IMR-90 (cell line): ENCODE measurements at regions not wholly inside any gene's neighbourhood (a gene's known extent, or its start where the extent isn't known, plus 50 kb on each side); places are given as distances from the start of the nearest gene placed in this dataset.
A peak's percentile ranks its signal among the peaks of the same experiment; 100 is the strongest.

Source experiments
- ATAC-seq: fragments of 200-7000 bp; cut with Tn5 transposase; 2 replicates; pipeline ENCODE4 v1.9.1; 2020; ENCODE audit warnings: low read depth, mild to moderate bottlenecking, moderate library complexity
- BruUV-seq: library from RNA; stranded (reverse); fragments of 400-500 nt; replicated peaks from 2 replicates; lab custom pipeline; 2021; lab: Mats Ljungman, UMichigan
- CTCF ChIA-PET: fragments of 300-600 bp; formaldehyde crosslinking; extraction: SDS; loops from one replicate; lab custom pipeline; 2021; ENCODE audit warnings: antibody characterized with exemption; lab: Yijun Ruan, JAX
- POLR2A ChIA-PET: fragments of 300-600 bp; sonication (Branson Sonifier 250); formaldehyde crosslinking; loops from one replicate; lab custom pipeline; 2022; ENCODE audit warnings: antibody characterized with exemption; ENCODE audit not compliant: unreplicated experiment; lab: Charles Lee
- DNase-seq: peaks from one replicate; pipeline ENCODE4 v3.0.0; 2013
- H2AFZ ChIP-seq: replicated peaks from 2 replicates; pipeline ENCODE3; 2013; ENCODE audit warnings: low read length, mild to moderate bottlenecking; ENCODE audit not compliant: poor library complexity
- H2AK5ac ChIP-seq: 2 replicates; pipeline ENCODE4 v1.6.1; 2013; ENCODE audit warnings: low read depth, low read length, inconsistent platforms
- H2AK9ac ChIP-seq: replicated peaks from 2 replicates; pipeline ENCODE3; 2013; ENCODE audit warnings: mild to moderate bottlenecking, low read depth, low read length, moderate library complexity; ENCODE audit not compliant: poor library complexity
- H2BK120ac ChIP-seq: 2 replicates; pipeline ENCODE4 v1.6.1; 2013; ENCODE audit warnings: low read depth, low read length, inconsistent platforms
- H2BK15ac ChIP-seq: 3 replicates; pipeline ENCODE4 v1.6.1; 2013; ENCODE audit warnings: low read depth, low read length, inconsistent platforms
- H2BK20ac ChIP-seq: 2 replicates; pipeline ENCODE4 v1.6.1; 2013; ENCODE audit warnings: low read depth, mild to moderate bottlenecking, inconsistent platforms, low read length, moderate library complexity
- H2BK5ac ChIP-seq: 2 replicates; pipeline ENCODE4 v1.6.1; 2013; ENCODE audit warnings: mild to moderate bottlenecking, low read depth, low read length, inconsistent platforms; ENCODE audit not compliant: poor library complexity, severe bottlenecking
- H3K14ac ChIP-seq: replicated peaks from 2 replicates; pipeline ENCODE4 v1.6.1; 2013; ENCODE audit warnings: low read depth, low read length, inconsistent platforms
- H3K18ac ChIP-seq: 2 replicates; pipeline ENCODE4 v1.6.1; 2013; ENCODE audit warnings: low read depth, low read length, control low read depth
- H3K23ac ChIP-seq: 2 replicates; pipeline ENCODE4 v1.6.1; 2013; ENCODE audit warnings: low read depth, low read length, inconsistent platforms
- H3K27ac ChIP-seq: 2 replicates; pipeline ENCODE4 v1.5.1; 2013; ENCODE audit warnings: mild to moderate bottlenecking, control low read depth, low read length; ENCODE audit not compliant: insufficient read depth
- H3K27me3 ChIP-seq: 2 replicates; pipeline ENCODE4 v1.6.1; 2013; ENCODE audit warnings: low read length; ENCODE audit not compliant: control insufficient read depth, insufficient read depth
- H3K36me3 ChIP-seq: 2 replicates; pipeline ENCODE4 v1.6.1; 2013; ENCODE audit warnings: low read length, mixed read lengths; ENCODE audit not compliant: control insufficient read depth, insufficient read depth
- H3K4ac ChIP-seq: 2 replicates; pipeline ENCODE4 v1.6.1; 2013; ENCODE audit warnings: low read depth, low read length, inconsistent platforms
- H3K4me1 ChIP-seq: 2 replicates; pipeline ENCODE4 v1.6.1; 2013; ENCODE audit warnings: low read length, mixed read lengths; ENCODE audit not compliant: control insufficient read depth, insufficient read depth
- H3K4me2 ChIP-seq: 2 replicates; pipeline ENCODE4 v1.6.1; 2013; ENCODE audit warnings: low read depth, mild to moderate bottlenecking, control low read depth, low read length, moderate library complexity
- H3K4me3 ChIP-seq: 2 replicates; pipeline ENCODE4 v1.5.1; 2013; ENCODE audit warnings: low read depth, mild to moderate bottlenecking, control low read depth, low read length, moderate library complexity; ENCODE audit not compliant: insufficient read depth
- H3K56ac ChIP-seq: 2 replicates; pipeline ENCODE4 v1.6.1; 2013; ENCODE audit warnings: low read length, inconsistent platforms; ENCODE audit not compliant: insufficient read depth; ENCODE audit errors: extremely low read depth
- H3K79me1 ChIP-seq, 2 experiments: 2 replicates each; pipeline ENCODE4 v1.6.1; 2013; ENCODE audit warnings: low read length in 2 of 2, inconsistent platforms in 1 of 2, low read depth in 1 of 2
- H3K9ac ChIP-seq: 2 replicates; pipeline ENCODE4 v1.6.1; 2013; ENCODE audit warnings: low read depth, low read length, control low read depth
- H3K9me1 ChIP-seq: 2 replicates; pipeline ENCODE4 v1.6.1; 2013; ENCODE audit warnings: low read length, inconsistent platforms; ENCODE audit not compliant: insufficient read depth
- H3K9me3 ChIP-seq: 2 replicates; pipeline ENCODE4 v1.6.1; 2013; ENCODE audit warnings: low read length; ENCODE audit not compliant: control insufficient read depth, insufficient read depth
- H4K20me1 ChIP-seq: 2 replicates; pipeline ENCODE4 v1.6.1; 2013; ENCODE audit warnings: low read length, inconsistent platforms; ENCODE audit not compliant: insufficient read depth
- H4K5ac ChIP-seq: 2 replicates; pipeline ENCODE4 v1.6.1; 2013; ENCODE audit warnings: mild to moderate bottlenecking, low read depth, low read length, control low read depth
- H4K8ac ChIP-seq, 2 experiments: 2 replicates each; pipeline ENCODE4 v1.6.1; 2013; ENCODE audit warnings: low read depth in 2 of 2, low read length in 2 of 2, control low read depth in 1 of 2, inconsistent platforms in 1 of 2
- H4K91ac ChIP-seq: 2 replicates; pipeline ENCODE4 v1.6.1; 2013; ENCODE audit warnings: low read depth, low read length, inconsistent platforms; ENCODE audit not compliant: insufficient read depth
- BHLHE40 ChIP-seq: fragments of 150-350 bp; IDR thresholded peaks from 2 replicates; pipeline ENCODE4 v1.6.1; 2016; ENCODE audit warnings: mild to moderate bottlenecking, low read depth, low read length
- CEBPB ChIP-seq: IDR thresholded peaks from 2 replicates; pipeline ENCODE4 v1.6.1; 2012; ENCODE audit warnings: low read depth, low read length, improper control_type of control experiment
- CHD1 ChIP-seq: IDR thresholded peaks from 2 replicates; pipeline ENCODE4 v1.6.1; 2012; ENCODE audit warnings: low read depth, low read length, improper control_type of control experiment
- FOS ChIP-seq: fragments of 150-350 bp; IDR thresholded peaks from 2 replicates; pipeline ENCODE4 v1.6.1; 2016; ENCODE audit warnings: low read depth, low read length
- MAFK ChIP-seq: IDR thresholded peaks from 2 replicates; pipeline ENCODE4 v1.6.1; 2012; ENCODE audit warnings: low read depth, low read length, improper control_type of control experiment
- MAZ ChIP-seq: IDR thresholded peaks from 2 replicates; pipeline ENCODE4 v1.6.1; 2012; ENCODE audit warnings: low read depth, mild to moderate bottlenecking, low read length, improper control_type of control experiment, moderate library complexity, borderline replicate concordance
- MXI1 ChIP-seq: IDR thresholded peaks from 2 replicates; pipeline ENCODE4 v1.6.1; 2012; ENCODE audit warnings: low read depth, mild to moderate bottlenecking, low read length, moderate library complexity, borderline replicate concordance
- NFE2L2 ChIP-seq: fragments of 150-350 bp; IDR thresholded peaks from 2 replicates; pipeline ENCODE4 v1.6.1; 2016; ENCODE audit warnings: low read depth, mild to moderate bottlenecking, low read length
- POLR2A ChIP-seq: IDR thresholded peaks from 2 replicates; pipeline ENCODE4 v1.6.1; 2012; ENCODE audit warnings: mild to moderate bottlenecking, low read depth, low read length
- RAD21 ChIP-seq: IDR thresholded peaks from 2 replicates; pipeline ENCODE4 v1.6.1; 2012; ENCODE audit warnings: low read length, improper control_type of control experiment
- RCOR1 ChIP-seq: IDR thresholded peaks from 2 replicates; pipeline ENCODE4 v1.6.1; 2012; ENCODE audit warnings: mild to moderate bottlenecking, low read length, improper control_type of control experiment; ENCODE audit not compliant: insufficient replicate concordance
- RFX5 ChIP-seq: IDR thresholded peaks from 2 replicates; pipeline ENCODE4 v1.8.0; 2012; ENCODE audit warnings: low read depth, mild to moderate bottlenecking, low read length, moderate library complexity
- SMC3 ChIP-seq: fragments of 150-350 bp; IDR thresholded peaks from 2 replicates; pipeline ENCODE4 v1.6.1; 2016; ENCODE audit warnings: low read depth, mild to moderate bottlenecking, antibody characterized with exemption, low read length, moderate library complexity
- WGBS, 2 experiments: methylation state at CpG; one replicate each; pipeline versions ENCODE4 v1.1.5 to v1.1.7; 2013; ENCODE audit warnings: missing lambda C conversion rate in 2 of 2; ENCODE audit not compliant: insufficient read length in 1 of 2; ENCODE audit errors: extremely low coverage in 2 of 2; 5-methylcytosine and 5-hydroxymethylcytosine counted together
- dilution Hi-C: fragments of 300-500 bp; cut with HindIII; formaldehyde crosslinking; loops from one replicate; pipeline ENCODE4 v1.14.3; 2018; ENCODE audit warnings: low sequenced_read_pairs; ENCODE audit not compliant: unreplicated experiment
- in situ Hi-C: fragments of 300-500 bp; cut with MboI; formaldehyde crosslinking; loops from 3 replicates; pipeline ENCODE4 v1.14.3; 2019; ENCODE audit warnings: low sequenced_read_pairs, inconsistent platforms, mixed read lengths
- intact Hi-C: fragments of 100-400 bp; cut with micrococcal nuclease; formaldehyde crosslinking; loops from 2 replicates; pipeline ENCODE4 v1.10.0; 2022
- TF ChIP-seq, protein P1 (sequence below): fragments of 150-350 bp; IDR thresholded peaks from 2 replicates; pipeline ENCODE4 v1.6.1; 2016; ENCODE audit warnings: low read depth, mild to moderate bottlenecking, low read length, moderate library complexity, borderline replicate concordance
- TF ChIP-seq, protein P2 (sequence below): fragments of 150-350 bp; IDR thresholded peaks from 2 replicates; pipeline ENCODE4 v1.6.1; 2017; ENCODE audit warnings: mild to moderate bottlenecking, antibody characterized with exemption, low read length, low read depth
- TF ChIP-seq, protein P3 (sequence below): conservative IDR thresholded peaks from 2 replicates; pipeline ENCODE4 v1.5.1; 2012; ENCODE audit warnings: mild to moderate bottlenecking, low read depth, low read length, improper control_type of control experiment

DNA sequence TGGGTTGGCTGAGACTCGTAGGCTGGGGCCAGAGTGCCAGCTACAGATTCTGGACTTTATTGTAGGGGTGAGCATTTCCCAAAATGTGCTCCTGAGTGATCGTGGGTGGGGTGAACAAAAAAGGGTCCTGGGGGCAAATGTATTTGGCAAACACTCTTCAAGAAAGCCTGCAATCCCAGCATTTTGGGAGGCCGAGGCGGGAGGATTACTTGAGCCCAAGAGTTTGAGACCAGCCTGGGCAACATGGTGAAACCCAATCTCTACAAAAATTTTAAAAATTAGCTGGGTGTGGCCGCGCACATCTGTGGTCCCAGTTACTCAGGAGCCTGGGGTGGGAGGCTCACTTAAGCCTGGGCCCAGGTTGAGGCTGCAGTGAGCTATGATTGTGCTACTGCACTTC, 55.5 kb upstream of the CDKN2AIPNL start:
- dilution Hi-C loops (no loop called here), in situ Hi-C loops (no loop called here), intact Hi-C loops (loop anchor here (2.0 kb wide), 2 partner anchors 28 to 46 kb away; no protein-coding TSS in a partner anchor)
- Histone ChIP-seq H3K79me1 (peaks cover 0 to 3% of the 10 kb centered on the region in 2 experiments; a peak in 1 of 4 replicates), H2AK5ac (peak overlapping the region; percentile 83), H3K56ac (no peak overlapping the region), H3K23ac (no peak overlapping the region), H3K4ac (peak overlapping the region; percentile 91; the same call in 1 of the 2 replicates), H3K4me1 (peaks cover 10% of the 10 kb centered on the region), H4K20me1 (no peaks in the 10 kb centered on the region), H3K27me3 (no peaks in the 10 kb centered on the region), H2BK15ac (0 out of 3 replicates have a peak overlapping the region, but pooled peaks have one; percentile 21), H3K14ac (peak overlapping the region; percentile 83), H2AK9ac (peak overlapping the region; percentile 84), H4K91ac (no peak overlapping the region), H2BK120ac (peak overlapping the region; percentile 90; the same call in 1 of the 2 replicates), H3K9me1 (peaks cover 11% of the 10 kb centered on the region; the same call in 1 of the 2 replicates), H2AFZ (peak overlapping the region; percentile 93), H2BK5ac (peak overlapping the region; percentile 29), H2BK20ac (no peak overlapping the region), H3K27ac (peak overlapping the region; percentile 96; the same call in 1 of the 2 replicates), H4K8ac (peak overlapping the region in 1 of 2 experiments; percentile 94; a peak in 3 of 4 replicates), H3K18ac (no peak overlapping the region), H3K9me3 (no peaks in the 10 kb centered on the region), H3K9ac (no peak overlapping the region), H4K5ac (no peak overlapping the region; the same call in 1 of the 2 replicates), H3K4me2 (no peak overlapping the region), H3K4me3 (no peak overlapping the region), H3K36me3 (no peaks in the 10 kb centered on the region)
- DNase-seq (no peak), ATAC-seq (no peak)
- WGBS, 2 experiments: no CpG with 5 or more reads among the region's 6 CpGs
- CTCF ChIA-PET: interaction anchor here (0.9 kb wide), 1 partner anchor 60 kb away, joined by 4 read pairs; no protein-coding TSS in a partner anchor
- BruUV-seq: no TSS peak
- TF ChIP-seq, protein P1, sequence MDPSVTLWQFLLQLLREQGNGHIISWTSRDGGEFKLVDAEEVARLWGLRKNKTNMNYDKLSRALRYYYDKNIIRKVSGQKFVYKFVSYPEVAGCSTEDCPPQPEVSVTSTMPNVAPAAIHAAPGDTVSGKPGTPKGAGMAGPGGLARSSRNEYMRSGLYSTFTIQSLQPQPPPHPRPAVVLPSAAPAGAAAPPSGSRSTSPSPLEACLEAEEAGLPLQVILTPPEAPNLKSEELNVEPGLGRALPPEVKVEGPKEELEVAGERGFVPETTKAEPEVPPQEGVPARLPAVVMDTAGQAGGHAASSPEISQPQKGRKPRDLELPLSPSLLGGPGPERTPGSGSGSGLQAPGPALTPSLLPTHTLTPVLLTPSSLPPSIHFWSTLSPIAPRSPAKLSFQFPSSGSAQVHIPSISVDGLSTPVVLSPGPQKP: no peak
- TF ChIP-seq, protein P2, sequence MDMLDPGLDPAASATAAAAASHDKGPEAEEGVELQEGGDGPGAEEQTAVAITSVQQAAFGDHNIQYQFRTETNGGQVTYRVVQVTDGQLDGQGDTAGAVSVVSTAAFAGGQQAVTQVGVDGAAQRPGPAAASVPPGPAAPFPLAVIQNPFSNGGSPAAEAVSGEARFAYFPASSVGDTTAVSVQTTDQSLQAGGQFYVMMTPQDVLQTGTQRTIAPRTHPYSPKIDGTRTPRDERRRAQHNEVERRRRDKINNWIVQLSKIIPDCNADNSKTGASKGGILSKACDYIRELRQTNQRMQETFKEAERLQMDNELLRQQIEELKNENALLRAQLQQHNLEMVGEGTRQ: no peak
- TF ChIP-seq MAZ (no peak), RAD21 (no peak), CHD1 (no peak), POLR2A (no peak), RCOR1 (no peak), BHLHE40 (no peak), NFE2L2 (no peak), MAFK (no peak), SMC3 (no peak), FOS (no peak), RFX5 (no peak), CEBPB (no peak), MXI1 (no peak)
- TF ChIP-seq, protein P3, sequence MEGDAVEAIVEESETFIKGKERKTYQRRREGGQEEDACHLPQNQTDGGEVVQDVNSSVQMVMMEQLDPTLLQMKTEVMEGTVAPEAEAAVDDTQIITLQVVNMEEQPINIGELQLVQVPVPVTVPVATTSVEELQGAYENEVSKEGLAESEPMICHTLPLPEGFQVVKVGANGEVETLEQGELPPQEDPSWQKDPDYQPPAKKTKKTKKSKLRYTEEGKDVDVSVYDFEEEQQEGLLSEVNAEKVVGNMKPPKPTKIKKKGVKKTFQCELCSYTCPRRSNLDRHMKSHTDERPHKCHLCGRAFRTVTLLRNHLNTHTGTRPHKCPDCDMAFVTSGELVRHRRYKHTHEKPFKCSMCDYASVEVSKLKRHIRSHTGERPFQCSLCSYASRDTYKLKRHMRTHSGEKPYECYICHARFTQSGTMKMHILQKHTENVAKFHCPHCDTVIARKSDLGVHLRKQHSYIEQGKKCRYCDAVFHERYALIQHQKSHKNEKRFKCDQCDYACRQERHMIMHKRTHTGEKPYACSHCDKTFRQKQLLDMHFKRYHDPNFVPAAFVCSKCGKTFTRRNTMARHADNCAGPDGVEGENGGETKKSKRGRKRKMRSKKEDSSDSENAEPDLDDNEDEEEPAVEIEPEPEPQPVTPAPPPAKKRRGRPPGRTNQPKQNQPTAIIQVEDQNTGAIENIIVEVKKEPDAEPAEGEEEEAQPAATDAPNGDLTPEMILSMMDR: no peak
- POLR2A ChIA-PET: interaction anchor here (0.6 kb wide), 2 partner anchors 35 to 118 kb away, joined by 3 to 4 read pairs; no protein-coding TSS in a partner anchor
